Hepatocyte (in vitro differentiated cells): ENCODE measurements at regions not wholly inside any gene's neighbourhood (a gene's known extent, or its start where the extent isn't known, plus 50 kb on each side); places are given as distances from the start of the nearest gene placed in this dataset.
A peak's percentile ranks its signal among the peaks of the same experiment; 100 is the strongest.

ENCODE experiments used
- DNase-seq: peaks from one replicate; pipeline ENCODE4 v3.0.0-alpha.2; 2016; ENCODE audit warnings: low spot score
- H2AFZ ChIP-seq: fragments of 200-600 bp; sonication (generic); 2 replicates; pipeline ENCODE4 v1.6.0; 2016; ENCODE audit warnings: antibody characterized with exemption, mild to moderate bottlenecking
- H3K27ac ChIP-seq: fragments of 200-600 bp; sonication (generic); 2 replicates; pipeline ENCODE4 v1.5.1; 2016; ENCODE audit warnings: mild to moderate bottlenecking
- H3K27me3 ChIP-seq: fragments of 200-600 bp; sonication (generic); 2 replicates; pipeline ENCODE4 v1.6.1; 2016
- H3K36me3 ChIP-seq: fragments of 200-600 bp; sonication (generic); replicated peaks from 2 replicates; pipeline ENCODE4 v1.5.1; 2016; ENCODE audit warnings: low read depth; ENCODE audit not compliant: insufficient read depth
- H3K4me1 ChIP-seq: fragments of 200-600 bp; sonication (generic); 2 replicates; pipeline ENCODE4 v1.5.1; 2016; ENCODE audit warnings: mild to moderate bottlenecking, moderate library complexity; ENCODE audit not compliant: insufficient read depth
- H3K4me2 ChIP-seq: fragments of 200-600 bp; sonication (generic); 2 replicates; pipeline ENCODE4 v1.6.0; 2016
- H3K4me3 ChIP-seq: fragments of 200-600 bp; sonication (generic); 2 replicates; pipeline ENCODE4 v1.5.1; 2016; ENCODE audit warnings: mild to moderate bottlenecking
- H3K79me2 ChIP-seq: fragments of 200-600 bp; sonication (generic); 2 replicates; pipeline ENCODE4 v1.6.0; 2017; ENCODE audit warnings: mild to moderate bottlenecking
- H3K9me2 ChIP-seq: fragments of 200-600 bp; sonication (generic); replicated peaks from 2 replicates; pipeline ENCODE4 v1.6.0; 2017; ENCODE audit warnings: mild to moderate bottlenecking; ENCODE audit not compliant: insufficient read depth
- H3K9me3 ChIP-seq: fragments of 200-600 bp; sonication (generic); 2 replicates; pipeline ENCODE4 v1.5.1; 2016; ENCODE audit warnings: low read depth, mild to moderate bottlenecking
- H4K20me1 ChIP-seq: fragments of 200-600 bp; sonication (generic); 2 replicates; pipeline ENCODE4 v1.6.0; 2016; ENCODE audit warnings: mild to moderate bottlenecking; ENCODE audit not compliant: insufficient read depth, poor library complexity, severe bottlenecking
- CTCF ChIP-seq: fragments of 200-600 bp; sonication (generic); IDR thresholded peaks from 2 replicates; pipeline ENCODE4 v1.5.1; 2016; ENCODE audit warnings: antibody characterized with exemption, mild to moderate bottlenecking; ENCODE audit not compliant: poor library complexity
- EZH2 ChIP-seq: fragments of 200-600 bp; sonication (generic); IDR thresholded peaks from 2 replicates; pipeline ENCODE4 v1.6.1; 2016; ENCODE audit warnings: antibody characterized with exemption, mild to moderate bottlenecking, borderline replicate concordance
- EZH2phosphoT487 ChIP-seq: fragments of 200-600 bp; sonication (generic); IDR thresholded peaks from one replicate; pipeline ENCODE4 v1.6.1; 2018; ENCODE audit warnings: antibody characterized with exemption, mild to moderate bottlenecking, low read depth, moderate library complexity; ENCODE audit not compliant: unreplicated experiment, severe bottlenecking
- WGBS: methylation state at CpG from one replicate; pipeline ENCODE4 v1.1.6; 2016; ENCODE audit warnings: low lambda C conversion rate; ENCODE audit errors: missing lambda C conversion rate; 5-methylcytosine and 5-hydroxymethylcytosine counted together

- peaks cover 5% of the 10 kb centered on the region for H3K27me3 ChIP-seq
- no peaks in the 10 kb centered on the region for H3K36me3 ChIP-seq
- no peaks in the 10 kb centered on the region for H4K20me1 ChIP-seq
- no peaks in the 10 kb centered on the region for H3K9me2 ChIP-seq
- H3K9me3 ChIP-seq: no peaks in the 10 kb centered on the region
- no peak overlapping the region for H3K4me2 ChIP-seq
- no peaks in the 10 kb centered on the region for H3K4me1 ChIP-seq
- H3K79me2 ChIP-seq: no peaks in the 10 kb centered on the region
- no peak overlapping the region for H3K4me3 ChIP-seq
- no peak overlapping the region for H2AFZ ChIP-seq
- peak; percentile 16 for DNase-seq
- no peak overlapping the region for H3K27ac ChIP-seq
- no peak for TF ChIP-seq EZH2phosphoT487
- no peak for TF ChIP-seq CTCF
- TF ChIP-seq EZH2: no peak
- 32% methylated on average over 1 of the region's 1 CpG for WGBS
These were observed 326.4 kb downstream of the DCHS2 start for GRCh38 chr4:154164931-154165839.

- Histone ChIP-seq H3K4me1 (no peaks in the 10 kb centered on the region), H4K20me1 (no peaks in the 10 kb centered on the region), H3K79me2 (no peaks in the 10 kb centered on the region), H3K4me3 (no peak overlapping the region), H3K36me3 (no peaks in the 10 kb centered on the region), H2AFZ (no peak overlapping the region), H3K27ac (no peak overlapping the region), H3K27me3 (peaks cover 5% of the 10 kb centered on the region), H3K9me2 (no peaks in the 10 kb centered on the region), H3K9me3 (no peaks in the 10 kb centered on the region), H3K4me2 (no peak overlapping the region)
- DNase-seq: no peak
- 31% methylated on average over 5 of the region's 5 CpGs for WGBS
- TF ChIP-seq CTCF (no peak), EZH2 (no peak), EZH2phosphoT487 (no peak)
These were observed 330.9 kb downstream of the DCHS2 start for GRCh38 chr4:154160519-154161301.

GRCh38 chr4:154158361-154159155, 333.0 kb downstream of the DCHS2 start:
- no peak for TF ChIP-seq EZH2phosphoT487
- no peaks in the 10 kb centered on the region for H3K4me1 ChIP-seq
- H3K4me3 ChIP-seq: no peak overlapping the region
- no peak overlapping the region for H3K27ac ChIP-seq
- H3K9me2 ChIP-seq: no peaks in the 10 kb centered on the region
- no peaks in the 10 kb centered on the region for H3K36me3 ChIP-seq
- no peaks in the 10 kb centered on the region for H4K20me1 ChIP-seq
- no peaks in the 10 kb centered on the region for H3K9me3 ChIP-seq
- H3K27me3 ChIP-seq: peaks cover 5% of the 10 kb centered on the region
- no peaks in the 10 kb centered on the region for H3K79me2 ChIP-seq
- H3K4me2 ChIP-seq: no peak overlapping the region
- DNase-seq: no peak
- 79% methylated on average over 6 of the region's 6 CpGs for WGBS
- H2AFZ ChIP-seq: no peak overlapping the region
